Common myeloid progenitor, CD34-positive (primary cell): ENCODE measurements at regions not wholly inside any gene's neighbourhood (a gene's known extent, or its start where the extent isn't known, plus 50 kb on each side); places are given as distances from the start of the nearest gene placed in this dataset.
"Not testable (repeated sequence)": the region's sequence is repeated elsewhere in the genome, so short reads cannot be mapped to it uniquely, and the experiment has no call there.

Experiments used
- CTCF ChIA-PET: fragments of 350-600 bp; sonication (Branson Sonifier 250); formaldehyde crosslinking; loops from one replicate; lab custom pipeline; 2021; ENCODE audit warnings: antibody characterized with exemption; lab: Charles Lee
- POLR2A ChIA-PET: fragments of 350-600 bp; sonication (Branson Sonifier 250); formaldehyde crosslinking; loops from one replicate; lab custom pipeline; 2021; ENCODE audit warnings: antibody characterized with exemption; lab: Charles Lee
- DNase-seq, 3 donors: peaks; one replicate each; pipeline versions ENCODE4 v3.0.0 to v3.0.0-alpha.2; 2013
- H3K27ac ChIP-seq, 2 experiments: 1 replicate in 1 of 2; 2 replicates in 1 of 2; pipeline ENCODE4 v1.7.0; 2013; ENCODE audit warnings: inconsistent platforms in 2 of 2, low read length in 2 of 2, mild to moderate bottlenecking in 2 of 2, low read depth in 1 of 2, moderate library complexity in 1 of 2; ENCODE audit not compliant: severe bottlenecking in 2 of 2, insufficient read depth in 1 of 2, poor library complexity in 1 of 2
- H3K27me3 ChIP-seq, 5 experiments: replicated peaks in 2 of 5; 1 replicate in 3 of 5; 2 replicates in 2 of 5; pipeline versions ENCODE4 v1.6.1 to v1.7.0; 2013; ENCODE audit warnings: low read length in 4 of 5, mild to moderate bottlenecking in 2 of 5, moderate library complexity in 2 of 5, inconsistent platforms in 1 of 5; ENCODE audit not compliant: insufficient read depth in 5 of 5, control insufficient read depth in 4 of 5
- H3K36me3 ChIP-seq, 4 experiments: 1 replicate in 2 of 4; 2 replicates in 2 of 4; pipeline versions ENCODE4 v1.6.1 to v1.7.0; 2013; ENCODE audit warnings: low read length in 3 of 4, control low read depth in 1 of 4, mild to moderate bottlenecking in 1 of 4; ENCODE audit not compliant: control insufficient read depth in 4 of 4, insufficient read depth in 4 of 4
- H3K4me1 ChIP-seq, 4 experiments: 1 replicate in 3 of 4; 2 replicates in 1 of 4; pipeline versions ENCODE4 v1.6.1 to v1.7.1; 2013; ENCODE audit warnings: low read length in 3 of 4, mild to moderate bottlenecking in 3 of 4, control low read depth in 1 of 4, inconsistent platforms in 1 of 4, moderate library complexity in 1 of 4; ENCODE audit not compliant: control insufficient read depth in 4 of 4, insufficient read depth in 4 of 4; ENCODE audit errors: control extremely low read depth in 1 of 4
- H3K4me3 ChIP-seq, 7 experiments: 1 replicate in 4 of 7; 2 replicates in 3 of 7; pipeline versions ENCODE4 v1.5.1 to v1.7.0; 2013; ENCODE audit warnings: mild to moderate bottlenecking in 7 of 7, low read length in 6 of 7, moderate library complexity in 6 of 7, inconsistent platforms in 2 of 7, low read depth in 2 of 7, control low read depth in 1 of 7; ENCODE audit not compliant: insufficient read depth in 4 of 7, control insufficient read depth in 1 of 7; ENCODE audit errors: extremely low read depth in 1 of 7
- H3K9me3 ChIP-seq, 5 experiments: 1 replicate in 4 of 5; 2 replicates in 1 of 5; pipeline versions ENCODE4 v1.6.1 to v1.7.1; 2013; ENCODE audit warnings: low read length in 4 of 5, mild to moderate bottlenecking in 2 of 5, inconsistent platforms in 1 of 5, low read depth in 1 of 5, moderate library complexity in 1 of 5; ENCODE audit not compliant: control insufficient read depth in 4 of 5, insufficient read depth in 2 of 5; ENCODE audit errors: control extremely low read depth in 1 of 5
- WGBS: methylation state at CpG from one replicate; pipeline ENCODE4 v1.1.5; 2013; ENCODE audit not compliant: insufficient coverage; 5-methylcytosine and 5-hydroxymethylcytosine counted together

DNA sequence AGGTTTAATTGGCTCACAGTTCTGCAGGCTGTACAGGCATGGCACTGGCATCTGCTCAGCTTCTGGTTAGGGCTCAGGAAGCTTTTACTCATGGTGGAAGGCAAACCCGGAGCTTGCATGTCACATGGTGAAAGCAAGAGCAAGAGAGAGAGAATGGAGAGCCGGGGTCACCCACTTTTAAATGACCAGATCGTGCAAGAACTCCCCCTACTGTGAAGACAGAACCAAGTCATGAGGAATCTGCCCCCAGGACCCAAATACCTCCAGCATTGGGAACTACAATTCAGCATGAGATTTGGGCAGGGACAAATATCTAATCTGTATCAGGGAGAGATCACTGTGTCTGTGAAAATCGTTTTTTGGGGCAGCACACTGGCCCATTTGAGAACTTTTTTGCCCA lies 110.0 kb upstream of the MYO3A start:
- DNase-seq: no peak
- no peaks in the 10 kb centered on the region for H3K36me3 ChIP-seq
- 57% methylated on average over 4 of the region's 4 CpGs for WGBS
- H3K27me3 ChIP-seq: no peaks in the 10 kb centered on the region
- no peaks in the 10 kb centered on the region for H3K9me3 ChIP-seq
- H3K27ac ChIP-seq: no peak overlapping the region
- ChIA-PET POLR2A (no interaction called here), CTCF (interaction anchor here (1.5 kb wide), 1 partner anchor 14 kb away, joined by 3 read pairs; no protein-coding TSS in a partner anchor)
- no peaks in the 10 kb centered on the region for H3K4me1 ChIP-seq
- no peak overlapping the region for H3K4me3 ChIP-seq

DNA sequence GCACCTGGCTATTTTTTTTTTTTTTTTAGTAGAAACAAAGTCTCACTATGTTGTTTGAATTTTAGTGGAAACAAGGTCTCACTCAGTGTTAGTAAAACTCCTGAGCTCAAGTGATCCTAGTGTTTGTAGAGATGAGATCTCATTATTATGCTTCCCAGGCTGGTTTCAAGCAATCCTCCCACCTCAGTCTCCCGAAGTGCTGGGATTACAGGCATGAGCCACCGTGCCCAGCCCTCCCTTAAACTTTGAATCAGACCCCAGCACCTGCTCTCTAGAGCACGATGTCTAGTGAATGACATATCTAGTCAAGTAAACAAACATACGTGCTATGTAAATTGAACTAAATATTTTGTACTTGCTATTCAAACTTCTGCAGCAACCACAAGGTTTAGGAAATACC lies 105.6 kb upstream of the MYO3A start:
- Histone ChIP-seq H3K4me3 (no peak overlapping the region), H3K4me1 (no peaks in the 10 kb centered on the region), H3K27ac (no peak overlapping the region), H3K36me3 (no peaks in the 10 kb centered on the region), H3K27me3 (peaks cover 0 to 9% (median 0%) of the 10 kb centered on the region in 5 experiments), H3K9me3 (no peaks in the 10 kb centered on the region)
- ChIA-PET POLR2A (no interaction called here), CTCF (no interaction called here)
- no peak for DNase-seq
- 31% methylated on average over 2 of the region's 4 CpGs for WGBS

DNA sequence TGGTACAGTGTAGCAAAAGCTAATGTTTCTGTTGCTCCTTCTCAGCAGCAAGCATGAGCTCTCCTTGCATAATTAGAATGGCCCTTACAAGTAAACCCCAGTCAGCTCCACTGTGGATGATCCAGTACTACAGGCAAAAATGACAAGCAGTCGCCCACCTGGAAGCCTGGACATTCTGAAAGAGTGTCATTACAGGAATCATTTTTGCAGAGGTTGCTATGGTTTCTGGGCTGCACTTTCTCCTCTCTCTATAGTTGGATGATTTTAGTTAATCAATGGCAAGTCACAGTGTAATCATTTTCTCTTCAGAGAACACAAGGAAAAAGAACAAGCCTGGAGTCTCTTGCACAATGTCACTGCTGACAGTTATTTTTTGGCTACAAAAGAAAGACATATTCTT lies 102.9 kb upstream of the MYO3A start:
- DNase-seq: no peak
- ChIA-PET POLR2A (no interaction called here), CTCF (no interaction called here)
- Histone ChIP-seq H3K36me3 (no peaks in the 10 kb centered on the region), H3K4me1 (no peaks in the 10 kb centered on the region), H3K27ac (no peak overlapping the region), H3K27me3 (peaks cover 0 to 9% (median 0%) of the 10 kb centered on the region in 5 experiments), H3K9me3 (peaks cover 0 to 1% (median 0%) of the 10 kb centered on the region in 5 experiments), H3K4me3 (no peak overlapping the region)
- WGBS: no CpG with 5 or more reads among the region's 1 CpG

DNA sequence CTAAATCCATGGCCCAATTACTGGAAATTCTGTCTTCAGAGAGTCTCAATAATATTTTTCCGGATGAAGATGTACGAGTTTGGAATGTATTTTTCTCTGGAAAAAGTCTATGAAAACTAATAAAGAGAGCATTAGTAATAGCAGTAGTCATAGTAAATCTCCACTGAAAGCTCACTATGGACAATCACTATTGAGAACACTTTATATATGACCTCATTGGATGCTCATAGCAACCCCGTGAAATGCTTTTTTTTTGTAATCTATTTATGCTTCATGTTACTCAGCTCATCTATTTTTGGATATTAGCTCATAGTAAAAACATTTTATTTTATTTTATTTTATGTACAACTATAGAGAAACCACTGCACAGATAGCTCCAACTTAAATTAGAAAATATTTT lies 94.3 kb upstream of the MYO3A start:
- Histone ChIP-seq H3K4me1 (no peaks in the 10 kb centered on the region), H3K27me3 (no peaks in the 10 kb centered on the region), H3K27ac (no peak overlapping the region), H3K4me3 (no peak overlapping the region), H3K36me3 (no peaks in the 10 kb centered on the region), H3K9me3 (no peaks in the 10 kb centered on the region)
- CTCF ChIA-PET: no interaction called here
- no peak for DNase-seq
- 100% methylated on average over 1 of the region's 3 CpGs for WGBS
- POLR2A ChIA-PET: interaction anchor here (0.7 kb wide), 1 partner anchor 811 kb away, joined by 3 read pairs; no protein-coding TSS in a partner anchor

DNA sequence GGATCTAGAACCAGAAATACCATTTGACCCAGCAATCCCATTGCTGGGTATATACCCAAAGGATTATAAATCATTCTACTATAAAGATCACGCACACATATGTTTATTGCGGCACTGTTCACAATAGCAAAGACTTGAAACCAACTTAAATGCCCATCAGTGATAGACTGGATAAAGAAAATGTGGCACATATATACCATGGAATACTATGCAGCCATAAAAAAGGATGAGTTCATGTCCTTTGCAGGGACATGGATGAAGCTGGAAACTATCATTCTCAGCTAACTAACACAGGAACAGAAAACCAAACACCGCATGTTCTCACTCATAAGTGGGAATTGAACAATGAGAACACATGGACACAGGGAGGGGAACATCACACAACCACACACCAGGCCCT lies 93.2 kb upstream of the MYO3A start:
- H3K4me3 ChIP-seq, DNase-seq, H3K27me3 ChIP-seq, H3K27ac ChIP-seq, H3K36me3 ChIP-seq, POLR2A ChIA-PET, CTCF ChIA-PET, H3K9me3 ChIP-seq, H3K4me1 ChIP-seq: not testable (repeated sequence)
- no CpG with 5 or more reads among the region's 3 CpGs for WGBS

DNA sequence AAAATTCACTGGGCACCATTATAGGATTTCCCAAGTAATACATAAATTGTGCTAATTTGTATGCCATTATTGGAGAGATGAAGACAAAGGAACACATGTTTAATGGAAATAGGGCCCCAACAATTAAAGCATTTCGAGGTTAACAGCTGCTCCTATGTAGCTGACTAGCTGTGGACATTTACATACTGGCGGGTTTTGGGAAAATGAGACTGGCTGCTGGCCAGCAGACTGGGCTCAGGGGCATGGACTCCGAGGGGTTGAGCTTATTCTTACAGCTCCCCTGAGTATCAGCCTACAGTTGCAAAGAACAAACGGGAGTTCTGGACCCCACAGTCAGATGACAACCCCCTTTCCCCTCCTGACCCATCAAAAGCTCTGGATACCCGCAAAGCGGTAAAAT lies 91.9 kb upstream of the MYO3A start:
- WGBS: 90% methylated on average over 4 of the region's 6 CpGs
- Histone ChIP-seq H3K36me3 (no peaks in the 10 kb centered on the region), H3K9me3 (no peaks in the 10 kb centered on the region), H3K27ac (no peak overlapping the region), H3K4me3 (no peak overlapping the region), H3K27me3 (peaks cover 0 to 2% (median 0%) of the 10 kb centered on the region in 5 experiments), H3K4me1 (no peaks in the 10 kb centered on the region)
- ChIA-PET CTCF (no interaction called here), POLR2A (no interaction called here)
- DNase-seq: no peak

DNA sequence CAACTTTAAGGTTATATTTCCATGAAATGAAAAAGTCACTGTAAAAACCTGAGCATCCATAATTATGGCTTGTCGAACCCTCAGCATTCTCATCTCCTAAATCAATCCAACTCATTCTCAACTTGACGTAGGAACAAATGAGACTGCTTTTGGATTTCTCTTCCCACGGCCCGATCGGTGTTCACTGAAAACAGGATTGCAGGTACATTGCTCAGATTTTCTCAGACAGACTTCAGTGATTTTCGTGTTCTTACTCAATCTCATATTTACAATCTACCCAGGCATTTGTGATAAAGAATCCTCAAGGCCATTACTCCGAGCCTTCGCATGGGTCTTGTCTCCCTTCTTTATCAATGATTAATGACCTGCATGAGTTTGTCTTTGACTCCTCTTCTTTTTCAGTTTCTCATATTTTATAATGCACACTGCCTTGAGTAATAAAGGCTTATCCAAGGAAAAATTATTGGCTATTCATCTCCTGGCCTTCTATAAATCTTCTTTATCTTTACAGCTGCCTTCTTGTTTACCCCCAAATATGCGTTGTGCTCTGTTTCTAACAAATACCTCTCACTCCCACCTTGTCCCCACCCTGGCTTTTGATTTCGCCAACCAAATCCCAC lies 90.4 kb upstream of the MYO3A start:
- WGBS: over 99% methylated on average over 10 of the region's 10 CpGs
- Histone ChIP-seq H3K9me3 (peaks cover 0 to 2% (median 0%) of the 10 kb centered on the region in 5 experiments), H3K27me3 (peaks cover 0 to 4% (median 0%) of the 10 kb centered on the region in 5 experiments), H3K27ac (no peak overlapping the region), H3K4me3 (no peak overlapping the region), H3K4me1 (no peaks in the 10 kb centered on the region), H3K36me3 (no peaks in the 10 kb centered on the region)
- ChIA-PET POLR2A (no interaction called here), CTCF (no interaction called here)
- DNase-seq: no peak
